CD4-positive, alpha-beta T cell treated with Interleukin-17A for 1 hour (primary cell): ENCODE measurements at regions not wholly inside any gene's neighbourhood (a gene's known extent, or its start where the extent isn't known, plus 50 kb on each side); places are given as distances from the start of the nearest gene placed in this dataset.
A peak's percentile ranks its signal among the peaks of the same experiment; 100 is the strongest.

Experiments
- DNase-seq: peaks from one replicate; pipeline ENCODE4 v3.0.0-alpha.2; 2020

- DNase-seq = no peak
Measured at GRCh38 chr5:109917154-109917546, 227.4 kb downstream of the MAN2A1 start.

- no peak for DNase-seq
Measured at GRCh38 chr5:109917966-109918365, 228.2 kb downstream of the MAN2A1 start.

- DNase-seq = no peak
Measured at GRCh38 chr5:109920736-109921135, 231.0 kb downstream of the MAN2A1 start.

- DNase-seq = peak; percentile 77
Measured at GRCh38 chr5:109921735-109922380, 232.1 kb downstream of the MAN2A1 start.

- DNase-seq = peak; percentile 17
Measured at GRCh38 chr5:109922381-109922995, 232.8 kb downstream of the MAN2A1 start.

GRCh38 chr5:109923205-109923604 lies 233.5 kb downstream of the MAN2A1 start:
- no peak for DNase-seq

DNA sequence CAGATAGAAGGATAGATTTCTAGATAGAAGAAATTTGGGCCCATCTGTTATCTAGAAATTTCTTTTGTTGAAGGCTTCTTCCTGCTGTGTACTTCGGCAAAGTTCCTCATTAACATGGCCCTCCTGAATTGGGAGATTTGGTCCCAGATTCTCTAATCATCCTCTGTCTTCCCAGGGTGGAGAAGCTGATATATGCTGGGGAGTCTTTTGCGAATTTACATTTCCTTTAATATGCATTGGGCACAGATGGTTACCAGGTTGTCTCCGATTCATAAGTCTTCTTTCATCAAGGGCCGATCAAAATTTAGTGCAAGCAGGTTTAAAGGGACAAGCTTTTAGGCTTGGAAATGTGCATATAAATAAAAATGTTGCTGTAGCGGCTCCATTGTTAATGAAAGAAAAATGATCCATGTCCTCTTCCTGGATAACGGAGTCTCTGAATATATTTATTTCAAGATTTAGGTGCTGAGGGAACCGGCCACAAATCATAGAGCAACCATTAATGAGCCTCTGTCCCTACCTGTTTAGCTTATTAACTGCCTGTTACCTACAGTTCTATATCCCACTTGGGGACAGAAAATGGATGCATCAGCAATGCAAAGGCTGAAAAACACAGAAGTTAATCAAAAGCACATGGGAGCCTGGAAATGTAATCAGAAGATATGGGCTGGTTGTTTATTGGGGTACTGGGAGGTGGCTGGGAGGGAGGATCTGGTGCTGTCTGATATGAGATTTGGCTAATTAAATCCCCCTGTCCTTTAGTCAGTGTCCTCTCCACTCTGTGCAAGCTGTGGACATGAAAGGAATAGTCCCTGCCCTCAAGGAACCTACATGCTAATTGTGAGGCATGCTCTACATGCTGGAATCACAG lies 234.7 kb downstream of the MAN2A1 start:
- no peak for DNase-seq

DNA sequence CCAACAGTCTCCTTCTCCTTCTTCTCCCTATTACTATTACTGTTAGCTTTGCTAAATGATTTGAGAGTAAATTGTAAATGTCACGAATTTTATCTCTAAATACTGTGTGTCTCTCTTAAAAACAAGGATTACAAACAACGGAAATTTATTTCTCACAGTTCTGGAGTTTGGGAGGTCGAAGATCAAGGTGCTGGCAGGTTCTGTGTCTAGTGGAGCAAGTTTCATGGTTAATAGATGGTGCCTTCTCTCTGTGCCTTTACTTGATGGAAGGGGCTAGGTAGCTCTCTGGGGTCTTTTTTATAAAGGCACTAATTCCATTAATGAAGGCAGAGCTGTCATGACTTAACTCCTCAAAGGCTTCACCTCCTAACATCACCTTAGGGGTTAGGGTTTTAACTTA lies 237.9 kb downstream of the MAN2A1 start:
- no peak for DNase-seq

GRCh38 chr5:109928046-109928445 lies 238.3 kb downstream of the MAN2A1 start:
- DNase-seq = no peak

DNA sequence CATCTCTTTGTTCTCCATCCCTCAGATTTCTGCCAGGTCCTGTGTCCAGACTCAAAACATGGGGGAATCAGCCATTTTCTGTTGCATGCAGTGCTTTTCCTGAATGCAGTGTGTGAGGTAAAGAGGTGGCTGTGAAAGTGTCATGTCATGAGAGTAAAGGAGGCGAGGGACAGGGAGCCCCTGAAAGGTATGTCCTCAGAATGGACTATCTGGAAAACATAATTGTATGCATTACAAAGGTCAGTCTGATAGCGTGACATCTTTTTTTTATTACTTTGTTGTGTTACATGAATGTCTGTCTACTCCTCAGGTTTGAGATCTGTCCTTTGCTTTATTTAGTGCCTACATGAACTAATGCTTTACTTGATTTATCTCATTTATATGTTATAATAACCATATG lies 239.1 kb downstream of the MAN2A1 start:
- DNase-seq = no peak

DNA sequence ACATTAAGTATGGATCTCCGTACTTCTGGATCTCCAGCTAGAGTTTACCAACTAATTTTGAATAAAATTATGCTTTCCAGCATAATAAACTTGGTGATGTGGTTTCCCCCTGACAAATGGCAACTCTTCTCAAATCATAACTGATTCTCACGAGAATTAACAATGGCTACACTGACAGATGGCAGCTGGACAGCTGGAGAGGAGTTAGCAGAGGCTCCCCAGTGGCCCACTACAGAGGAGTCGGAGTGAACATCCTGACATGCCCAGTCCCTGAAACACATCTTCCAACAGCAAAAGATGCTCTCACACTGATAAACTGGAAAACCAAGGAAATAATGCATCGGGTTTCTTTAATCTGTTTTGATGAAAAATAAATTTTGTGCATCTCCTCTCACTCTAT lies 239.6 kb downstream of the MAN2A1 start:
- no peak for DNase-seq

DNA sequence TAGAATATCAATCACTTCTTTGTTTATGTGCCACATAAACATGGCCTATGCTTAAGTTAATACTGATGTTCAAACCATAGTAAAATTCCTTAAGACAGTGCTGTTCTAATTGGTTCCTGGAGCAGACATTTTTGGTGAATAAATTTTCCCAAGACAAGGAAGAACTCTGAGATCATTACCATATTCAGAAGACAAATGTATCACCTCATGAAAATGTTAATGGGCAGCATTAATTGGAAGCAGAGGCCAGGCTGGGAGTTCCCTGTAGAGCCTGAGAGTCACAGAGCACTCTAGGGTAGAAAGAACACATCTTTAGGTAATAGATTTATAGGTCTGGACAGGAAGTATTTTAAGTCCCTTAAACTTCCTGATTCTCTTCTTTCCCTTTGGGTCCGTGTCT lies 240.2 kb downstream of the MAN2A1 start:
- DNase-seq = no peak

GRCh38 chr5:109931049-109931780 lies 241.5 kb downstream of the MAN2A1 start:
- DNase-seq = no peak

GRCh38 chr5:109935833-109936490 lies 246.2 kb downstream of the MAN2A1 start:
- no peak for DNase-seq

- DNase-seq = no peak
Measured at GRCh38 chr5:109936996-109937395, 247.3 kb downstream of the MAN2A1 start.

DNA sequence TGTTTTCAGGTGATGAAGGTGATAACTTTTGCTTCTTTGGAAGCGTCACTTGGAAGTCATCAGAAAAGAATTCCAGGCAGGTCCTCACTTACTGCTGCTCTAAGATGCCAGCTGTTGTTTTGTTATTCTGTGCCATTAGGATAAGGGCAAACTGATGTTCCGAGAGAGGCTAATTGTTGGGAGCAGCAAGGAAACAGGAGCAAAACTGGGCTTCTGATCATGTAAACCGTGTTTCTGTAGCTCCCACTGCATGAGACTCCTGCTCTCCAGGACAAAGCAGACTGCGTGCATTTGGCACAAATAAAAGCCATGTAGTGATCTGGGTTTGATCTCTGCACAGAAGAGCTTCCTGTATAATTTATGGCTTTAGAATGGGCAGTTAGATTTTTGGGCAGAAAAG lies 248.2 kb downstream of the MAN2A1 start:
- DNase-seq = no peak

DNA sequence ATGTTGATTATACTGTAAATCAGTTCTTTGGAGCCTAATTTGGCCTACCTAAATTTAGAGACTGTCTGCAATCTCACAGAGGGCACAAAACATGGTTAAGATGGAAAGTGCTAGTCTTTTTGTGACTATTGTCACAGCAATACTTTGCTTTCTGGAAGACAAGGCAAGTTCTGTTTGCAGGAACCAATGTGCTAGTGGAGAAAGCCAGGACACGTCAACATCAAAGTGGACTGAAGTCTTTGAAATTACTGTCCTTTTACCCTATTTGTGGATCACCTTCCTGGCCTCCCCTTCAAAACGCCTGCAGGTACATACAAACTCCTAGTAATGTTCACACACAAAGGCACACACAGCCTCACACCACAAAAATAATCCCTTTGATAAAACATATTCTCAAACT lies 248.7 kb downstream of the MAN2A1 start:
- DNase-seq = no peak

DNA sequence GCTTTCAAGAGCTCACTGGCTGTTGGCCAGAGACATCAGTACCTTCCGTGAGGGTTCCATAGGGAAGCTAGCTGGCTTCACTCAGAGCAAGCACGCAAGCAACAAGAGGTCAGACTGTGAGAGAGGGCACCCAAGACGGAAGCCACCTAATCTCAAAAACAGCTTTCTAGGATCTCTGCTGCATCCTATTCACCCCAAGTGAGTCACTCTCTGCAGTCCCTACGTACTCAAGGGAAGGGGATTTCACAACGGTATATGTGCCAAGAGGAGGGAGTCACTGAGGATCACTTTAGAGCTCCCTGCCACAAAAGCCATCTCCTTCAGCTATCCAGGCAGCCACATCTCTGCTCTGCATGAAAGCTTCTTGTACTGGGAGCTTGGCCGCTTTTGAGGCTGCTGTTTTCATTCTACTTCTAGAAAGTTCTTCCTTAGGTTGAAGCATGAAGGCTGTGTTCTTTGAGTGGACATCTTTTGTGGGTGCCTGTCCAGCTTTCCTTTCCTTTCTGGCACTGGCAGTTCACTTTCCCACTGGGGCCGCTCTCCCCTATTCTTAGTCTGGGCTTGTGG lies 249.5 kb downstream of the MAN2A1 start:
- no peak for DNase-seq

- DNase-seq = no peak
Measured at GRCh38 chr5:109942646-109943045, 252.9 kb downstream of the MAN2A1 start.

DNA sequence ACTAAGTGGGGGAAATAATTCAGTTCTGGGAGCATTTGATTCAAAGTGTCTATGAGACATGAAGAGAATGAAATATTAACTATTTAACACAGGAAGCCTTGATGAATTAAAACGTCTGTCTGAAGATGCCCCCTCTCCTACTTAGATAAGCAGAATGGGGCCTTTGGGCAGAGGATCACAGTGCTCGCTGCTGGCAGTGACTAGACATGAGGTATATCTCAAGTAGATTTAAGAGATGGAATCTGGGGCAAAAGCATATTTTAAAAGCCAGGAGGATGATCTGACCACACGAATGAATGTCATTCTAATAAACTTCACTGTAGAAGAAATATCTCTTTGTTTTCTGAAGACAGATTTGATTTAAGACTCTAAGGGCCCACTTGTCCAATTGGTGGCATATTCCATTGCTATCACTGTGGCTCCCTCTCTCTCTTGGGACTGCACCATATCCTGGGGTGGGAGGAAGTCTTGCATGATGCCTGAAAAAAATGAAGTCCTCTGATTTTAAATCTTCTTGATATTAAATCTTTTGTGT lies 254.0 kb downstream of the MAN2A1 start:
- DNase-seq = no peak

- DNase-seq = no peak
Measured at GRCh38 chr5:109944461-109944860, 254.7 kb downstream of the MAN2A1 start.

DNA sequence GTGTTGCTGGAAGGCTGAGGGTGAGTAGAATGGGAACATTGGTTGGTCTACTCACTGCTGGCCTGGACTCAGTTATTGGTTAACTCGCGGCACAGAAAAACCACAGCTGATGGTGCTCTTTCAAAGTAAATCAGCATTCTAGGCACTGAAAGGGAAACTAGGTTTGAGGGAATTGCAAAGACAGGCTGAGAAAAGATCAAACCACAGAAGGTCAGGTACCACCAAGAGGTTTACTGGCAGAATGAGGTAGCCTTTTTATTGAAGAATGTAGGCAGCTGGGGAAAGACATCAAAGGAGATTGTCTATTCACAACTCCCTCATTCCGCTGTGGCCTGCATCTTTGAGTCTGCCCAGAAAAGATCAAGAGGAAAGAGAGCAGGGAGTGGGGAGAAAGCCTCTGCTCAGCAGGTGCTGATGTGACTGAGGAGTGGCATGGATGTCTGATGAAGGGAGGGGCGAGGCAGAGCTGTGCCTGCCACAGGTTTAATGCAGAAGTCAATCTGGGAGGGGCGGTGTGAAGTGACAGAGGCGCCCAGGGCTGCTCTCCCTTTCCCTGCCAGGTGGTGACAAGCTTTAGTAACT lies 255.5 kb downstream of the MAN2A1 start:
- no peak for DNase-seq
